BJ (cell line): ENCODE measurements at regions not wholly inside any gene's neighbourhood (a gene's known extent, or its start where the extent isn't known, plus 50 kb on each side); places are given as distances from the start of the nearest gene placed in this dataset.

Experiments
- CTCF ChIA-PET: fragments of 350-600 bp; formaldehyde crosslinking; extraction: SDS; loops from one replicate; lab custom pipeline; 2021; ENCODE audit warnings: antibody characterized with exemption, inconsistent platforms; lab: Yijun Ruan, JAX
- POLR2A ChIA-PET: fragments of 300-600 bp; sonication (Branson Sonifier 250); formaldehyde crosslinking; extraction: SDS; loops from one replicate; lab custom pipeline; 2021; ENCODE audit warnings: antibody characterized with exemption; lab: Charles Lee
- DNase-seq: peaks from one replicate; pipeline ENCODE4 v3.0.0-alpha.2; 2011; ENCODE audit warnings: low read depth
- H3K27me3 ChIP-seq: 2 replicates; pipeline ENCODE4 v1.6.0; 2011; ENCODE audit warnings: low read length; ENCODE audit not compliant: control insufficient read depth, insufficient read depth
- H3K36me3 ChIP-seq: 2 replicates; pipeline ENCODE4 v1.5.1; 2011; ENCODE audit warnings: low read length; ENCODE audit not compliant: control insufficient read depth, insufficient read depth
- H3K4me3 ChIP-seq: 2 replicates; pipeline ENCODE4 v1.5.1; 2011; ENCODE audit warnings: low read depth, mild to moderate bottlenecking, control low read depth, low read length
- CTCF ChIP-seq: IDR thresholded peaks from 2 replicates; pipeline ENCODE4 v1.5.1; 2011; ENCODE audit warnings: low read depth, mild to moderate bottlenecking, control low read depth, inconsistent platforms, low read length, moderate library complexity; ENCODE audit not compliant: insufficient read depth

DNA sequence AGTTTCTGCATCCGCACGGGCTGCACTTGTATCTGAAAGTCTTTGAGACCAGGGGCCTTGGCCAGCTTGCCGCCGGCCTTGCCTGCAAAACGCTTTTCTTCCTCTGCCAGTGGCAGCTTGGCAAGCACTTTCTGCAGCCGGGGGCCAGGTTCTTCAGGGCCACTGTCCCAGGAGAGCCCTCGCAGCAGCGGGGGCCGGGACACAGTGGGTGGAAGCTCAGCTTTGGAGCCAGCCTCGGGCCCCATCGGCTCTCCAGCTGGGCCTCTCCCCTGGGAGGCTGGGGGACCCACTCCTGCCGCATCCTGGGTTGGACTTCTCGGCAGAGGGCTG, 57.5 kb upstream of the LYVE1 start:
- Histone ChIP-seq H3K27me3 (no peaks in the 10 kb centered on the region), H3K4me3 (no peak overlapping the region), H3K36me3 (peaks cover 49% of the 10 kb centered on the region)
- CTCF ChIA-PET, result interaction anchor here (1.2 to 2.2 kb wide), 8 partner anchors 9 to 111 kb away, joined by 3 to 13 read pairs (median 5); partner anchors contain the start of gene RNF141
- DNase-seq, result no peak
- POLR2A ChIA-PET, result no interaction called here
- no peak for TF ChIP-seq CTCF

DNA sequence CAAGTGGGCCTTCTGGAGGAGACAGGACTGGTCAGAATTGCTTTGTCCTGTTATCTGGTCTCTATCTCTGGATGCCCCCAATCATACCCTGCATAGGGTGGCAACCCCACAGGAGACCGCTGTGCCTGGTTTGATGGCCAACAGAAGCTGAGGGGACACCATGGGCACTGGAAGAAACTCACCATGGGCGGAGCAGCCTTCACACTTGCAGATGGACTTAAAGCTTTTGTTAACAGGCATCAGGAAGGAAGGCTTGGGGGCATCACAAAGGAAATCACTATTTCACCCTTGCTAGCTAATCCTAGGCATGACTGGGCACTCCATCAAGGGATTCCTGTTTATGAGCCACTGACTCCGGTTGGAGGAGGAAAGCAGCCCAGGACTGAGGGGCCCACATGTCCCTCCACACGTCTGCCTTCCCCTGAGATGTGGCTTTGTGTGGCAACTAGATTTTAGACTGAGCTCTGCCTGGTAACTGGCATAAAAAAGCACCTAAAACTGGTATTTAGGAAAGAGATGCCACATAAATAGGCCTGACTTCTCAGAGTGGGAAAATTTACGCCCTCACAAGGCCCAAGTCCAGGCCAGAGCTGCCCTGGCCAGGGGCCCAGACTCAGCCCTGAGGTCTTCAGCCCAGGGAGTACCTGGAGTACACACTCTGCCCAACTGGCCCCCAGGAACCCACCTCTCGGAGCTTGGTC, 57.0 kb upstream of the LYVE1 start:
- POLR2A ChIA-PET, result no interaction called here
- Histone ChIP-seq H3K4me3 (no peak overlapping the region), H3K36me3 (peaks cover 44% of the 10 kb centered on the region), H3K27me3 (no peaks in the 10 kb centered on the region)
- DNase-seq, result no peak
- no peak for TF ChIP-seq CTCF
- CTCF ChIA-PET, result interaction anchor here (1.2 to 2.2 kb wide), 10 partner anchors 10 to 219 kb away, joined by 3 to 13 read pairs (median 5); partner anchors contain the start of gene RNF141

- peak; percentile 55 for TF ChIP-seq CTCF
- peaks cover 35% of the 10 kb centered on the region for H3K36me3 ChIP-seq
- CTCF ChIA-PET, result interaction anchor here (0.7 to 2.2 kb wide), 9 partner anchors 11 to 218 kb away, joined by 4 to 13 read pairs (median 5); no protein-coding TSS in a partner anchor
Measured at GRCh38 chr11:10623797-10624761, 55.6 kb upstream of the LYVE1 start.

GRCh38 chr11:10622957-10623791, 54.7 kb upstream of the LYVE1 start:
- no peak for TF ChIP-seq CTCF
- Histone ChIP-seq H3K27me3 (no peaks in the 10 kb centered on the region), H3K4me3 (no peak overlapping the region), H3K36me3 (peaks cover 33% of the 10 kb centered on the region)
- no peak for DNase-seq
- CTCF ChIA-PET, result interaction anchor here (1.0 to 1.9 kb wide), 3 partner anchors 12 to 109 kb away, joined by 4 to 8 read pairs (median 6); no protein-coding TSS in a partner anchor
- POLR2A ChIA-PET, result no interaction called here

More at GRCh38 chr11:10623797-10624761, 55.6 kb upstream of the LYVE1 start:
- POLR2A ChIA-PET, result no interaction called here
- H3K27me3 ChIP-seq, result no peaks in the 10 kb centered on the region
- H3K4me3 ChIP-seq, result no peak overlapping the region
- no peak for DNase-seq
